Kidney tubule cell (primary cell): ENCODE measurements at regions not wholly inside any gene's neighbourhood (a gene's known extent, or its start where the extent isn't known, plus 50 kb on each side); places are given as distances from the start of the nearest gene placed in this dataset.
"Not testable (repeated sequence)": the region's sequence is repeated elsewhere in the genome, so short reads cannot be mapped to it uniquely, and the experiment has no call there.

ENCODE experiments used
- DNase-seq: peaks from one replicate; pipeline ENCODE4 v3.0.0-alpha.2; 2018; ENCODE audit warnings: low spot score

GRCh38 chr15:31597466-31597865 is 270.8 kb downstream of the KLF13 start:
- DNase-seq: no peak

GRCh38 chr15:31598620-31599019 is 272.0 kb downstream of the KLF13 start:
- peak; percentile 30 for DNase-seq

- peak; percentile 24 for DNase-seq
Observed at GRCh38 chr15:31605467-31605931, 278.9 kb downstream of the KLF13 start.

DNA sequence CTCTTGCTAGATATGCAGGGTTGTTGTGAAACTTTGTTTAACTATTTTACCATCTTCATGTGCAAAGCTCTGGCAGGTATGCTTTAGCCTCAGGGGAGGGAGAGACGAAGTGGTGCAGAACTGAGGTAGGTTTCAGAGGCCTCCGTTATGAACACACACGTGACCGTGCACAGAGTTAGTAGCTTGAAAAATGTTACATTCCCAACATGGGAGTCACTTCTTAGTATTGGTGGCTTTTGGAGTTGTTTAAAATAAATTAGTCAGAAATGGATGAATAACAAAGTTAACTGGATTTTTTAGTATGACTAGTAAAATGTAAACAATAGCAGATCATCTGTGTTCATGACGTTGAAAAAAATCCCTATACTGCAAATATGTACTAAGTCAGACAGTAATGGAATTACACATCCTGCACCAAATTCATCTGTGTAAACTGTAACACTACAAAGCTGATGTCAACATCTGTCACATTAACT is 279.6 kb downstream of the KLF13 start:
- DNase-seq: peak; percentile 61

GRCh38 chr15:31606931-31607497 is 280.4 kb downstream of the KLF13 start:
- no peak for DNase-seq

DNA sequence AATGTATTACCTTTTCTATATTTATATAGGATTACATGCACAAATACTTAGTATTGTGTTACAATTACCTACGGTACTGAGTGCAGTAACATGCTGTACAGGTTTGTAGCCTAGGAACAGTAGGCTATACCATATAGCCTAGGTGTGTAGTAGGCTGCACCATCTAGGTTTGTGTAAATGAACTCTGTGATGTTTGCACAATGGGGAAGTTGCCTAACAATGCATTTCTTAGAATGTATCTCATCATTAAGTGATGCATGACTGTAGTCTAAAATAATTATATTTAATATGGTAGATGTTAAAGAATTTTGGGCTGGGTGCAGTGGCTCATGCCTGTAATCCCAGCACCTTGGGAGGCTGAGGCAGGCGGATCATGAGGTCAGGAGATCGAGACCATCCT is 281.0 kb downstream of the KLF13 start:
- DNase-seq: no peak

GRCh38 chr15:31609258-31609681 is 282.6 kb downstream of the KLF13 start:
- no peak for DNase-seq

GRCh38 chr15:31609906-31610305 is 283.3 kb downstream of the KLF13 start:
- no peak for DNase-seq

GRCh38 chr15:31615643-31616415 is 289.2 kb downstream of the KLF13 start:
- DNase-seq: no peak

GRCh38 chr15:31623297-31623696 is 296.7 kb downstream of the KLF13 start:
- DNase-seq: not testable (repeated sequence)

- DNase-seq: not testable (repeated sequence)
Observed at GRCh38 chr15:31624115-31624514, 297.5 kb downstream of the KLF13 start.

DNA sequence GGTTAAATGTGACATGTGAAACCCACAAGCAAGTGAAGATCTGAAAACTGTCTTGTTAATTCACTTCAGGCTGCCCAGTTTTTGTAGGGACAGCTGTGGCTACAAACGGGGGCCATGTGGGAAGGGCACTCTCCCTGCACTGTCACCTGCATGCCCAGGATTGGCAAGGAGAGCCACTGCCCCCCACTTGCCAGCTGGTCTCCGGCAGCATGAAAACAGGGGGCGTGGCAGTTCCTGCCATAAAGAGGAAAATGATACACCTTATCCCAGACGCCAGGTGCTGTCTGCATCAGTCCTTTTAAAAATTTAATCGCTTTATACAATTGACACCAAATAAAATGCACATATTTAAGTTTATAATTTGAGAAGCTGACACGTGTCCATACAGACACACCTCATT is 309.1 kb downstream of the KLF13 start:
- not testable (repeated sequence) for DNase-seq

GRCh38 chr15:31636911-31637310 is 310.3 kb downstream of the KLF13 start:
- DNase-seq: not testable (repeated sequence)

GRCh38 chr15:31643955-31644354 is 317.3 kb downstream of the KLF13 start:
- not testable (repeated sequence) for DNase-seq

DNA sequence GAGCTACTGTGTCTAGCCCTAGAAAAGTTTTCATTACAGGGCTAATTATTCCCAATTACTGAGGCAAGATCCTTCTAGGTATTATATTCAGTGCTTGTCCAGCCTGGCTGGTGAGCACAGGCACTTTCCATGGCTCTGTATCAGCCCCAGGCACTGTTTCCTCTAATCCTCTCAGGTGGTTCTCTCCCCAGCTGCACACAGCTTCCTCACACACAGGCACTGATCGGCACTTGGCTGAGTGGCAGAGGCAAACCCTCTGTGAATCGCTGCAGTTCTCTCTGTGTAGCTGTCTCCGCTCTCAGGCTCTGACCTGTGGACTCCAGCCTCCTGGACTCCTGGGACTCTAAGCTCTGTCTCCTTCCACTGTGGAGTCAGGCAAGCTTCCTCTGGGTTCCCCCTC is 318.1 kb downstream of the KLF13 start:
- not testable (repeated sequence) for DNase-seq

GRCh38 chr15:31647337-31647826 is 320.7 kb downstream of the KLF13 start:
- not testable (repeated sequence) for DNase-seq

DNA sequence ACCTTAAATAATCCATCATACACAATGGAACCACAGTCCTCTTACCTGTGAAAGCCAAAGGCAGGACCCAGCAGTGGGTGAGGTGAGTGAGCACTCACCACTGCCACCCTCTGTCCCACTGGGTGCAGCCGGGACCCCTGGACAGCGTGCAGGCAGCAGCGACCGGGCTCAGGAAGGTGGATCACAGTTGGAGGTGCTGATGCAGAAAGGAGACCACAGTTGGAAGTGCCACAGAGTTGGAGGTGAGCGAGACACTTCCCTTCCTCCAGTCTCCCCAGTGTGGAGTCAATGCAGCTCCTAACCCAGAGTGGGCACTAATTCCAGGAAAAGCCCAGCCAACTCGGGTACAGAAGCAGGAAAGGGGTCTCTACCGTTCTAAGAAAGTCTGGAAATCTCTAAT is 323.0 kb downstream of the KLF13 start:
- DNase-seq: not testable (repeated sequence)

DNA sequence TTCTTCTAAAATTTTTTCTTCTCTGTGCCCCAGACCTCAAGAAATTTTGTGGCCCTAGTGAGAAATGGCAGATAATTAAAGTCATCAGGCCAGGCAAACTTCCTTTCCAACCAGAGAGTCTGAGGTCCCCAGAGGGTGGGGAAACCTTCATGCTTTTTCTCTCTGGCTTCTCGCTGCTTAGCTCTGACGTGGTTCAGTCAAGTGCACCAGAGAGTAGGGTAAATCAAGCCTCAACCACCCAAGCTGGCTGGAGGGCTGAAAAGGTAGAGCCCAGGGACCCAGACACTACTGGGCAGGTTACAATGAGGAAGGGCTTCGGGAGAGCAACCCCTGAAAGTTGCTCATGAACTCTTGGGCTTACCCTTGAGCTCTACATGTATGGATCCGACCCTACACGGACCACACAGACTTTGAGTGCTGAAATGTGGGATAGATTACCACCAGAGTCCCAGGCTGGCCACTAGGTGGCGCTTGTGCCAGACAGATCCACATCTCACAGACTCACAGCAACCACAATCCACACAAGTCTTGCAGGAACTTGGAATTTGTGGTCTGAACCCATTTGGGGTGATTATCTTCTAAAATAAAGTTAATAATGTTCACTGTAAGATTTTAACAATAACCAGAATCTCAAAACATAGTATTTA is 323.5 kb downstream of the KLF13 start:
- DNase-seq: not testable (repeated sequence)

DNA sequence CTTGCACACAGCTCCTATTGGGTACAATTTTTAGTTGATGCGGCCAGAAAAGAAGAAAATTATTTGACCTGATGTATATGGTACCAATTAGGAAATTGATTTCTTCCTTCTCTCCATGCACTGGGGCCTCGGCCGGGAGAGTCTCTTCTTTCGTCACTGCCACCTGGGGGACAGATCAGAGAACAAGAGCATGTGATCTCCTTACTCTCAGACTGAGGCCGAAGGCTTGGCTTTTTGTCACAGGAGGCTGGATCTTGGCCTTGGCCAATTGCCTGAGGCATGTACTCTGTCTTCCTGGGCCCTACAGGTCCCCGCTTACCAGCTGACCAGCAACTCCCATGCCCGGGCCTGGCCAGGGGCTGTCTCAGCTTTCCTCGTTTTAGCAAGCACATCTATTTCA is 330.3 kb downstream of the KLF13 start:
- not testable (repeated sequence) for DNase-seq

- DNase-seq: no peak
Observed at GRCh38 chr15:31660816-31661215, 334.2 kb downstream of the KLF13 start.

GRCh38 chr15:31665732-31666131 is 339.1 kb downstream of the KLF13 start:
- not testable (repeated sequence) for DNase-seq

DNA sequence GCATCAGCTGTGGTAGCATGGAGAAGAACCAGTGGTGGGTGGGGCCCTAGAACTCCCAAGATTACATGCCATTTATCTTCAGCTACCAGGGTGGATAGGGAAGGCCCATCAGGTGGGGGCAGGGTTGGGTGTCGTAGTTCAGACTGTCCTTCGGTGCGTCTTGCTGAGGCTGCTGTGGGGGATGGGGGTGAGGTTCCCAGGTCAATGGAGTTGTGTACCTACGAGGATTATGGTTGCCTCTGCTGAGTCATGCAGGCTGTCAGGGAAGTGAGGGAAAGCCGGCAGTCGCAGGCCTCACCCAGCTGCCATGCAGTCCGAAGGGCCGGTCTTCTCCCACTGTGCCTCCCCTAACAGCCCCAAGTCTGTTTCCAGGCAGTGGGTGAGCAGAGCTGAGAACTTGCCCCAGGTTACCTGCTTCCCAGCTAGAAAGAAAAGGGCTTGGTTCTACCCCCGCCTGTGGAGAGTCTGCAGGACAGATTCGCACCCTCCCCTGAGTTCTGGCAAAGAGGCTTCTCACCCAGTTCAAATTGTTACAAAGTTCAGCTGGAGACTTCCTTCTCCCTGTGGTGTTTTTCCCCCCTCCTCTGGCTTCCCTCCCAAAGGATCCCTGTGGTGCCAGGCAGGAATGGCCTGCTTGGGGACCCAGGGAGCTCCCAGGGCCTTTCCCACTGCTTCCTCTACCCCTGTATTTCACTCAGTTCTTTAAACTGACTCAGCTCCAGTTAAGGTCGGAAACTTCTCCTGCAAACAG is 342.7 kb downstream of the KLF13 start:
- DNase-seq: not testable (repeated sequence)
